HCT116 (cell line): ENCODE measurements at regions not wholly inside any gene's neighbourhood (a gene's known extent, or its start where the extent isn't known, plus 50 kb on each side); places are given as distances from the start of the nearest gene placed in this dataset.

Source experiments
- ATAC-seq: fragments of 200-7000 bp; cut with Tn5 transposase; 2 replicates; pipeline ENCODE4 v1.9.1; 2020; ENCODE audit warnings: mild to moderate bottlenecking, moderate library complexity
- BruUV-seq: library from RNA; stranded (reverse); fragments of 400-500 nt; replicated peaks from 2 replicates; lab custom pipeline; 2021; lab: Mats Ljungman, UMichigan
- CTCF ChIA-PET: fragments of 300-600 bp; sonication (Branson Sonifier 250); formaldehyde crosslinking; loops from one replicate; lab custom pipeline; 2021; ENCODE audit warnings: antibody characterized with exemption; lab: Charles Lee
- POLR2A ChIA-PET: fragments of 300-600, 350-600 bp; sonication (Branson Sonifier 250); formaldehyde crosslinking; loops from one replicate; lab custom pipeline; 2021; ENCODE audit warnings: antibody characterized with exemption; lab: Charles Lee
- RAD21 ChIA-PET, 2 experiments: fragments of 300-600 bp; sonication (Branson Sonifier 250); formaldehyde crosslinking; loops; one replicate each; lab custom pipeline; 2023; ENCODE audit warnings: low total read pairs in 2 of 2; ENCODE audit not compliant: uncharacterized antibody in 2 of 2, unreplicated experiment in 2 of 2, low non-redundant PET in 1 of 2; lab: Charles Lee
- DNase-seq: peaks from one replicate; pipeline ENCODE4 v3.0.0-alpha.2; 2010; ENCODE audit warnings: low read depth, low spot score
- H2AFZ ChIP-seq: fragments of 200-600 bp; shearing (Covaris generic), sonication (generic); 2 replicates; pipeline ENCODE4 v1.6.1; 2017; ENCODE audit warnings: low read depth, mixed run types, mixed read lengths, antibody characterized with exemption, low read length; ENCODE audit not compliant: poor library complexity, severe bottlenecking
- H3K27ac ChIP-seq: 2 replicates; pipeline ENCODE4 v1.5.1; 2012; ENCODE audit warnings: low read depth, low read length
- H3K27me3 ChIP-seq: fragments of 200-600 bp; sonication (generic); 2 replicates; pipeline ENCODE4 v1.6.1; 2016; ENCODE audit warnings: mixed run types, low read length, mixed read lengths; ENCODE audit not compliant: insufficient read depth
- H3K36me3 ChIP-seq, 2 experiments: fragments of 200-500 bp in 1 of 2; fragments of 200-600 bp in 1 of 2; sonication (Bioruptor generic) in 1 of 2; sonication (generic) in 1 of 2; 2 replicates each; pipeline versions ENCODE4 v1.5.1 to v1.6.1; 2014 to 2016; ENCODE audit warnings: low read length in 2 of 2, inconsistent platforms in 1 of 2, mixed read lengths in 1 of 2, mixed run types in 1 of 2; ENCODE audit not compliant: insufficient read depth in 2 of 2, control insufficient read depth in 1 of 2
- H3K4me1 ChIP-seq, 2 experiments: fragments of 200-600 bp in 1 of 2; sonication (generic) in 1 of 2; 2 replicates each; pipeline versions ENCODE4 v1.5.1 to v1.6.1; 2012 to 2017; ENCODE audit warnings: low read length in 2 of 2, inconsistent platforms in 1 of 2, mild to moderate bottlenecking in 1 of 2, mixed read lengths in 1 of 2, mixed run types in 1 of 2, moderate library complexity in 1 of 2; ENCODE audit not compliant: insufficient read depth in 2 of 2, control insufficient read depth in 1 of 2
- H3K4me2 ChIP-seq: fragments of 200-600 bp; sonication (generic); 2 replicates; pipeline ENCODE4 v1.6.1; 2017; ENCODE audit warnings: mixed run types, low read length, mixed read lengths
- H3K4me3 ChIP-seq, 2 experiments: fragments of 200-600 bp in 1 of 2; sonication (generic) in 1 of 2; replicated peaks in 1 of 2; 2 replicates each; pipeline ENCODE4 v1.5.1; 2011 to 2016; ENCODE audit warnings: low read length in 2 of 2, control low read depth in 1 of 2, low read depth in 1 of 2, mild to moderate bottlenecking in 1 of 2, mixed read lengths in 1 of 2, mixed run types in 1 of 2
- H3K79me2 ChIP-seq: fragments of 200-600 bp; sonication (generic); 2 replicates; pipeline ENCODE4 v1.6.1; 2017; ENCODE audit warnings: mild to moderate bottlenecking, mixed run types, low read length, moderate library complexity, mixed read lengths; ENCODE audit not compliant: insufficient read depth
- H3K9ac ChIP-seq: fragments of 200-600 bp; sonication (generic); 2 replicates; pipeline ENCODE4 v1.6.1; 2016; ENCODE audit warnings: low read length, mixed read lengths
- H3K9me2 ChIP-seq: fragments of 200-600 bp; sonication (generic), shearing (Covaris generic); 2 replicates; pipeline ENCODE4 v1.6.1; 2017; ENCODE audit warnings: mixed run types, mild to moderate bottlenecking, moderate library complexity; ENCODE audit not compliant: insufficient read depth
- H3K9me3 ChIP-seq, 2 experiments: fragments of 200-500 bp in 1 of 2; fragments of 200-600 bp in 1 of 2; sonication (Bioruptor generic) in 1 of 2; sonication (generic) in 1 of 2; 2 replicates each; pipeline ENCODE4 v1.6.1; 2014 to 2017; ENCODE audit warnings: low read length in 2 of 2, mixed read lengths in 2 of 2, inconsistent platforms in 1 of 2, low read depth in 1 of 2, mild to moderate bottlenecking in 1 of 2, mixed run types in 1 of 2, moderate library complexity in 1 of 2; ENCODE audit not compliant: control insufficient read depth in 1 of 2, insufficient read depth in 1 of 2
- H4K20me1 ChIP-seq: fragments of 200-600 bp; sonication (generic), shearing (Covaris generic); 2 replicates; pipeline ENCODE4 v1.6.1; 2017; ENCODE audit warnings: mixed run types, mild to moderate bottlenecking, moderate library complexity; ENCODE audit not compliant: insufficient read depth
- CBX3 ChIP-seq: IDR thresholded peaks from 2 replicates; pipeline ENCODE4 v1.6.1; 2012; ENCODE audit warnings: low read depth
- EGR1 ChIP-seq: IDR thresholded peaks from 2 replicates; pipeline ENCODE4 v1.6.1; 2012; ENCODE audit warnings: low read depth
- EZH2phosphoT487 ChIP-seq: fragments of 200-600 bp; IDR thresholded peaks from 2 replicates; pipeline ENCODE4 v1.6.1; 2018; ENCODE audit warnings: antibody characterized with exemption, borderline replicate concordance
- FOSL1 ChIP-seq: IDR thresholded peaks from 2 replicates; pipeline ENCODE4 v1.6.1; 2012; ENCODE audit warnings: low read depth
- JUND ChIP-seq: IDR thresholded peaks from 2 replicates; pipeline ENCODE4 v1.6.1; 2012
- POLR2A ChIP-seq: IDR thresholded peaks from 2 replicates; pipeline ENCODE4 v1.7.0; 2011; ENCODE audit warnings: borderline replicate concordance; ENCODE audit not compliant: insufficient read depth, insufficient read length; ENCODE audit errors: extremely low read depth
- POLR2AphosphoS5 ChIP-seq: IDR thresholded peaks from 2 replicates; pipeline ENCODE4 v1.6.1; 2011; ENCODE audit warnings: mild to moderate bottlenecking, low read depth, low read length, moderate library complexity
- SIN3A ChIP-seq: IDR thresholded peaks from 2 replicates; pipeline ENCODE4 v1.6.1; 2012; ENCODE audit warnings: low read depth
- SP1 ChIP-seq: IDR thresholded peaks from 2 replicates; pipeline ENCODE4 v1.6.1; 2012; ENCODE audit warnings: low read depth
- TCF7L2 ChIP-seq: IDR thresholded peaks from 2 replicates; pipeline ENCODE4 v1.7.0; 2011; ENCODE audit warnings: borderline replicate concordance, inconsistent platforms; ENCODE audit not compliant: insufficient read depth, insufficient read length; ENCODE audit errors: extremely low read depth
- ZFX ChIP-seq: fragments of 450-650 bp; IDR thresholded peaks from 2 replicates; pipeline ENCODE4 v1.6.1; 2017
- ZNF274 ChIP-seq: fragments of 200-500 bp; sonication (Bioruptor generic); IDR thresholded peaks from 2 replicates; pipeline ENCODE4 v1.6.1; 2014; ENCODE audit warnings: mild to moderate bottlenecking, low read depth, low read length, inconsistent platforms
- intact Hi-C: fragments of 100-400 bp; cut with micrococcal nuclease; formaldehyde crosslinking; loops from 2 replicates; pipeline ENCODE4 v1.10.0; 2022
- TF ChIP-seq, protein P1 (sequence below), 3 experiments: fragments of 200-600 bp in 1 of 3; sonication (generic) in 1 of 3; IDR thresholded peaks in 2 of 3; conservative IDR thresholded peaks in 1 of 3; 2 replicates each; pipeline ENCODE4 v1.5.1; 2012 to 2017; ENCODE audit warnings: low read depth in 2 of 3, low read length in 2 of 3, antibody characterized with exemption in 1 of 3, borderline replicate concordance in 1 of 3, control low read depth in 1 of 3, mild to moderate bottlenecking in 1 of 3, mixed read lengths in 1 of 3, mixed run types in 1 of 3, moderate library complexity in 1 of 3; ENCODE audit not compliant: insufficient read depth in 1 of 3
- TF ChIP-seq, protein P2 (sequence below): IDR thresholded peaks from 2 replicates; pipeline ENCODE4 v1.6.1; 2011; ENCODE audit warnings: mild to moderate bottlenecking, low read length, moderate library complexity; ENCODE audit not compliant: insufficient replicate concordance; ENCODE audit errors: extremely low read depth

DNA sequence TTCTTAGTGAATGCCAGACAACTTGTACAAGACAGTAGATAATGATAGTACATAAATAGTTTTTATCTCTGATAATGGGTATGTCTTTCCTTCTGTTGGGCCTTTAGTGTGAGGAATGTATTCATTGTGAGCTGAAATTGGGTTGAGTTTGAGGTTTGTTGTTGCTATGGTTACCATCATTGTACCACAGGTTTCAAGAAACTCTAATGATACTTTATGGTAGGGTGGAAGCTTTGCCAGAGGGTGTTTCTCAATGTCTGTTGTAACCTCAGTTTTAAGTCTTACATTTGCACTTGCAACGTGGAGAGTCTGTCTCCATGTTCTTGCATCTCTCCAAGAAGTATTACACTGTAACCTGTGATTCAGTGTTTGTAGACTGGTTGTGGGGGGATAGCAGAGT is 1550.1 kb downstream of the MAT2B start:
- intact Hi-C loops = no loop called here
- Histone ChIP-seq H3K4me2 (no peak overlapping the region), H3K4me1 (no peaks in the 10 kb centered on the region), H3K27me3 (no peaks in the 10 kb centered on the region), H3K27ac (no peak overlapping the region), H3K4me3 (no peak overlapping the region), H3K9me3 (peaks cover 0 to 21% of the 10 kb centered on the region in 2 experiments; a peak in 3 of 4 replicates), H2AFZ (no peak overlapping the region), H3K9ac (no peak overlapping the region), H3K9me2 (no peaks in the 10 kb centered on the region), H4K20me1 (no peaks in the 10 kb centered on the region), H3K79me2 (no peaks in the 10 kb centered on the region), H3K36me3 (no peaks in the 10 kb centered on the region)
- no peak for DNase-seq
- CTCF ChIA-PET = no interaction called here
- no peak for ATAC-seq
- no TSS peak for BruUV-seq
- RAD21 ChIA-PET = no interaction called here
- POLR2A ChIA-PET = no interaction called here
- TF ChIP-seq POLR2A = no peak
- no peak for TF ChIP-seq JUND
- TF ChIP-seq SP1 = no peak
- TF ChIP-seq ZNF274 = no peak
- no peak for TF ChIP-seq FOSL1
- TF ChIP-seq, protein P1, sequence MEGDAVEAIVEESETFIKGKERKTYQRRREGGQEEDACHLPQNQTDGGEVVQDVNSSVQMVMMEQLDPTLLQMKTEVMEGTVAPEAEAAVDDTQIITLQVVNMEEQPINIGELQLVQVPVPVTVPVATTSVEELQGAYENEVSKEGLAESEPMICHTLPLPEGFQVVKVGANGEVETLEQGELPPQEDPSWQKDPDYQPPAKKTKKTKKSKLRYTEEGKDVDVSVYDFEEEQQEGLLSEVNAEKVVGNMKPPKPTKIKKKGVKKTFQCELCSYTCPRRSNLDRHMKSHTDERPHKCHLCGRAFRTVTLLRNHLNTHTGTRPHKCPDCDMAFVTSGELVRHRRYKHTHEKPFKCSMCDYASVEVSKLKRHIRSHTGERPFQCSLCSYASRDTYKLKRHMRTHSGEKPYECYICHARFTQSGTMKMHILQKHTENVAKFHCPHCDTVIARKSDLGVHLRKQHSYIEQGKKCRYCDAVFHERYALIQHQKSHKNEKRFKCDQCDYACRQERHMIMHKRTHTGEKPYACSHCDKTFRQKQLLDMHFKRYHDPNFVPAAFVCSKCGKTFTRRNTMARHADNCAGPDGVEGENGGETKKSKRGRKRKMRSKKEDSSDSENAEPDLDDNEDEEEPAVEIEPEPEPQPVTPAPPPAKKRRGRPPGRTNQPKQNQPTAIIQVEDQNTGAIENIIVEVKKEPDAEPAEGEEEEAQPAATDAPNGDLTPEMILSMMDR (IDR thresholded peaks at IDR 0.05 in 2 of 3, conservative IDR thresholded peaks at IDR 0.05 in 1 of 3; ENCODE audit: borderline replicate concordance in 1 of 3, insufficient read depth in 1 of 3, low read depth in 2 of 3, low read length in 2 of 3) = no peak
- no peak for TF ChIP-seq EZH2phosphoT487
- TF ChIP-seq SIN3A = no peak
- TF ChIP-seq POLR2AphosphoS5 = no peak
- no peak for TF ChIP-seq EGR1
- TF ChIP-seq, protein P2, sequence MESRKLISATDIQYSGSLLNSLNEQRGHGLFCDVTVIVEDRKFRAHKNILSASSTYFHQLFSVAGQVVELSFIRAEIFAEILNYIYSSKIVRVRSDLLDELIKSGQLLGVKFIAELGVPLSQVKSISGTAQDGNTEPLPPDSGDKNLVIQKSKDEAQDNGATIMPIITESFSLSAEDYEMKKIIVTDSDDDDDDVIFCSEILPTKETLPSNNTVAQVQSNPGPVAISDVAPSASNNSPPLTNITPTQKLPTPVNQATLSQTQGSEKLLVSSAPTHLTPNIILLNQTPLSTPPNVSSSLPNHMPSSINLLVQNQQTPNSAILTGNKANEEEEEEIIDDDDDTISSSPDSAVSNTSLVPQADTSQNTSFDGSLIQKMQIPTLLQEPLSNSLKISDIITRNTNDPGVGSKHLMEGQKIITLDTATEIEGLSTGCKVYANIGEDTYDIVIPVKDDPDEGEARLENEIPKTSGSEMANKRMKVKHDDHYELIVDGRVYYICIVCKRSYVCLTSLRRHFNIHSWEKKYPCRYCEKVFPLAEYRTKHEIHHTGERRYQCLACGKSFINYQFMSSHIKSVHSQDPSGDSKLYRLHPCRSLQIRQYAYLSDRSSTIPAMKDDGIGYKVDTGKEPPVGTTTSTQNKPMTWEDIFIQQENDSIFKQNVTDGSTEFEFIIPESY = no peak
- no peak for TF ChIP-seq ZFX
- TF ChIP-seq TCF7L2 = no peak
- TF ChIP-seq CBX3 = no peak
- TF ChIP-seq, all 23 proteins: peak for 0
